Activated effector memory CD4-positive, alpha-beta T cell treated with Interleukin-2 at 50 U/mL for 16 hours (primary cell): ENCODE measurements at regions not wholly inside any gene's neighbourhood (a gene's known extent, or its start where the extent isn't known, plus 50 kb on each side); places are given as distances from the start of the nearest gene placed in this dataset.
"Not testable (repeated sequence)": the region's sequence is repeated elsewhere in the genome, so short reads cannot be mapped to it uniquely, and the experiment has no call there.

Source experiments
- DNase-seq: peaks from one replicate; pipeline ENCODE4 v3.0.0-alpha.2; 2020

GRCh38 chr6:8845690-8846089 is 410.3 kb upstream of the SLC35B3 start:
- DNase-seq, result no peak

- DNase-seq, result no peak
These were observed 409.6 kb upstream of the SLC35B3 start for GRCh38 chr6:8844968-8845367.

DNA sequence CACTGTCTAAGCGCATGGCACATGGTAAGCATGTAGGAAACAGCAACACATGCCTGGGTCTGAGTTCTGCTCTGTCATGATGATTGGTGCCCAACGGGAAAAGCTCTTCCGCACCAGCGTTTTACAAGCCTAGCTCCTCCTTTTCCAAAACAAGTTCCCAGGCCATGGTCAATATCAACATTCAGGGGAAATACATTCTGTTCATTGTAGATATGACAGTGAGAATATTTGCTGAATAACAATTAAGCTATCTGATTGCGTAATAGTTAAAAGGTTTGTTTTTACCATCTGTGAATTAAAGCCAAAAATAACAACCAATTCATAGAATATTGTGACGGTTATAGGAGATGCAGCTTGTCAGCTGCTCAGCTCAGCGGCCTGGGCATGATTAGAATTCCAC is 404.3 kb upstream of the SLC35B3 start:
- DNase-seq, result no peak

- no peak for DNase-seq
These were observed 402.0 kb upstream of the SLC35B3 start for GRCh38 chr6:8837343-8837742.

DNA sequence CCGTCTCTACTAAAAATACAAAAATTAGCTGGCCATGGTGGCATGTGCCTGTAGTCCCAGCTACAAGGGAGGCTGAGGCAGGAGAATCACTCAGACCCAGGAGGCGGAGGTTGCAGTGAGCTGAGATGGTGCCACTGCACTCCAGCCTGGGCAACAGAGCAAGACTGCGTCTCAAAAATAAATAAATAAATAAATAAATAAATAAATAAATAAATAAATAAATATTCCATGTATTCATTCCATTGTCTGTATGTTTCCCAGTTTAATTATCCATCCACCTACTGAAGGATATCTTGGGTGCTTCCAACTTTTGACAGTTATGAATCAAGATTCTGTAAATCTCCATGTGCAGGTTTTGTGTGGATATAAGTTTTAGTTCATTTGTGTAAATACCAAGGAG is 397.4 kb upstream of the SLC35B3 start:
- not testable (repeated sequence) for DNase-seq

DNA sequence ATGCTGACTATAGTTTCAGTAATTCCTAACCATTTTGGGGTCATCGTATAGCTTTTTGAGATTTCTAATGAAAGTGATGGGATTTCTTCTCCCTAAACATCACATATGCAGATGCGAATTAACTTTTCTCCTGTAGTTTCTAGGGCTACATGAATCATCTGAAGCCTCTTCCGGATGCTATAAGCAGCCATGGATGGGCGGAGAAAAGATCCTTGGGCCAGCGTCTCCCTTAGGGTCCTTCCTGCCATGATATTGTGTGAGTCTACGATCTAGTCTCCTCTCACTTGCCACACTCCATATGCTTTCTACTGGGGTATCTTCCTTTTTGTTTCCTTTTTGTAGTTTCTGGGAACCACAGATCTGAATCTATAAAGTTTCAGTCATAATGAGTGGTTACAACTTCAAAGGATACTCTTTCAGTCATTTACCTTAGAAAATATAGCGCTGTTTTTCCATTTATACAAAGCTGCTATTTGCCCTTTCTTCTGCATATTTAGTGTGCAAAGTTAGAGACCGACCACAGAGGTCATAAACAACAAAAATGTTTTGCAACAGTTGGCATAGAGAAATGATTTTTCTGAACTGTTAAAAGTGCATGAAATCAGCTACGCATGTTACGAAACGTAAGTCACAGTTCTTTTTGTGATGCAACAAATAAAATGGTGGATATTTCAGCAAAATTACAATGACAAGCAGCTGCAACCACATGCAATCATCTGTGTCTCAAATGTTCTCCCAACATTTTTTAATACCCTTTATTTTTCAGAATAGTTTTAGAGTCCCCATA is 396.2 kb upstream of the SLC35B3 start:
- DNase-seq, result no peak

DNA sequence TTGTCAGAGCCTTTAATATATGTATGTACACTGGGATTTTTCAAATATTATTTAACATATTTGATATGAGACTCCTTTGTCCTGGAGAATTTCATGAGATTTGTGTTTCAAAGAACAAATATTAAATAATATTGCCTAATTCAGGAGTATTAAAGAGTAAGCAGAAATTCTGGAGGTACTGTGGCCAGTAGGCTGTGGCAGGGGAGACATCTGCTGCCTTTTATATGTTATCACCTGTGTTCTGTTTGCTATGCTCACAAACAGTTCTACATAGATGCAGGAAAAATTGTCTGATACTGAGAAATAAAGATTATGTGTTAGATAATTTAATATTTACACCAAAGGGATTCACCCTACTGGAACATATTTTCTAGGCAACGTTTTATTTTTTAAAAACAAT is 395.4 kb upstream of the SLC35B3 start:
- DNase-seq, result no peak

GRCh38 chr6:8829796-8830195 is 394.5 kb upstream of the SLC35B3 start:
- no peak for DNase-seq

DNA sequence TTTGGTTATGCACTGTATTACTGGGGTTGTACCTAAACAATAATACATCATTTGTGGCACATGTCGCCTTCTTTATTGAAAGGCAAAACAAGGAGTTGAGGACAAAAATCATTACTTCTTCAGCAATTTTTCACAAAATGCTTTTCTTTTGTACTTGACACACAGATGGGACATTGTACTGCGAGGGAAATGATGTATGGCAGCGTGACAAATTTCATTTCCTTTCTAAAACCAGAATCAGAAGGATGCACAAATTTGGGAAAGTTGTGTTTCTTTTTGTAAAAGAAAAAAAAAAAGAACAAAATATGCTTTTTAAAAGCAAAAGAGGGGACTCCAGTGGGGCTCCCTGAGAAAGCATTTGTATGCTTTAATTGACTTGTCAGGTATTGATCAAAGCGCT is 394.0 kb upstream of the SLC35B3 start:
- no peak for DNase-seq

DNA sequence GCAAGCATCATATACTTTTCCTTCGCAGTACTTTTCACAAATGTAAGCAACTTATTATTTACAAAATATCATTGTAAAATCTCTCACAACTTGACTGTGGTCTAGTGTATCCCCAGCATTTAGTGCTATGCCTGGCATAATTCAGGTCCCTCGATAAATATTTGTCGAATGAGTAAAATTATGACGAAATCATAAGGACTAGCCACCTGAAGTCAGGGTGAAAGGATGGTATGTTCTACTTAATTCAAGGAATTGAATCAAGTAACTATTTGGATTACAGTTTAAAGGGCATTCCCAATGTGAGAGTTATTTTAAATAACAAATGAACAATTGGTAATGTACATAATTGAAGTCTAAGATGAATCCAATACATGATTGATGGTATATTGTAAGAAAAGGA is 393.0 kb upstream of the SLC35B3 start:
- no peak for DNase-seq

- no peak for DNase-seq
These were observed 390.4 kb upstream of the SLC35B3 start for GRCh38 chr6:8825726-8826125.

GRCh38 chr6:8821981-8822381 is 386.6 kb upstream of the SLC35B3 start:
- DNase-seq, result no peak

- DNase-seq, result no peak
These were observed 385.0 kb upstream of the SLC35B3 start for GRCh38 chr6:8820313-8820712.

DNA sequence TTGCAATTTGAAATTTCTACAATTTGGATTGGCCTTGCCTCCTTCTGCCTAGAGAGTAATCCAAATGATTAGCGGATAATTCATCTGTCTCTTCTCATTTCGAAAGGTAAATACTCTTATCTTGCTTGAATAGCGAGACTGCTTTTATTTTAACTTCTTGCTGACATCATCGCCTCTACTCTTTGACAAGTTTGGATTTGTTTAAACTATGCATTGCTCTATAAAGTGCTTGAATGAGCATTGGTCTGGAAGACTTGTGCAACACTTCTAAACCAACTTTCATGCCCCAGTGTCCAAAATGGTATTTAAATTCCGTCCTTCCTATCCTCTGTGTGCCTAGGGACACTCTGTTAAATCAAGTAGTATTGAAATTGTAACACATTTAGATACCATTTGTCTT is 384.1 kb upstream of the SLC35B3 start:
- no peak for DNase-seq

DNA sequence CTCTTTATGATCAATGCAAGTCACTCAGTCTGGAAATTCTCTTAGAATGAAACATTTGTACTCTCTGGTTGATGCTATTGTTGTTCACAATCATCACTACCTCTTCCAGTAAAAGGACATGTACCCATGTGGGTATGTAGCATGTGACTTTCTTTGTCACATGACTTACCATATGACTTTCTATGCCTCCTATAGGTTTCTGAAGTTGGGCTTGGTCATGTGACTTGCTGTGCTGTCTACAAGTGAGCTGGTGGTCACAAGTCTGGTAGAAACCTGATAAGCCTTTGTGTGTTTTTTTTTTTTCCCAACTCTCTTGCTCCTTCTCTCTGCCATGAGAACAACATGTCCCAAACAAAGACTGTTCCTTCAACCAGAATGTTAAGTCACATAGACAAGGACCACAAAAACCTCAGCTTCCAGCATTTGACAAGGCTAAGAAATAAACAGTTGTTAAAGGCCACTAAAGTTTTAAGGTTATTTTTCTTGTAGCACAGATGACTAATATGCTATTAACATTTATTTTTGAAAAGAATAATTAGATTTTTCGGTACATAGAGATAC is 379.2 kb upstream of the SLC35B3 start:
- no peak for DNase-seq

- no peak for DNase-seq
These were observed 375.0 kb upstream of the SLC35B3 start for GRCh38 chr6:8810325-8810724.

DNA sequence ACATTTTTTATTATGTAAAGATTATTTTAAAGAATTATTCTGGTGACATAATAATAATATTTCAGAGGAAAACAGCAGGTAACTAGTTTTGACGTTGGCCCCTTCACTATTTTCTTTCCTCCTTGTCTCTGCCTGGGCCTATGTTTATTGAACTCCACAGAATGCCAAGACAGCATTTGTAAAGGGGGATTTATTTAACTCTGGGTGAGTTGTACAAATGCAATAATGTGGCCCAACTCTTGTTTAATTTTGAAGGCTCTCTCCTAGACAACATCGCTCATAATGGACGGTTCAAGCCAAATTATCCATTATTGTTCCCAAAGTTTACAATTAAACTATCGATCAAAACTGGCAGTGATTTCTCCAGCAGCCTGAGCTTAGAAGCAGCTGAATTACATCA is 374.3 kb upstream of the SLC35B3 start:
- no peak for DNase-seq

DNA sequence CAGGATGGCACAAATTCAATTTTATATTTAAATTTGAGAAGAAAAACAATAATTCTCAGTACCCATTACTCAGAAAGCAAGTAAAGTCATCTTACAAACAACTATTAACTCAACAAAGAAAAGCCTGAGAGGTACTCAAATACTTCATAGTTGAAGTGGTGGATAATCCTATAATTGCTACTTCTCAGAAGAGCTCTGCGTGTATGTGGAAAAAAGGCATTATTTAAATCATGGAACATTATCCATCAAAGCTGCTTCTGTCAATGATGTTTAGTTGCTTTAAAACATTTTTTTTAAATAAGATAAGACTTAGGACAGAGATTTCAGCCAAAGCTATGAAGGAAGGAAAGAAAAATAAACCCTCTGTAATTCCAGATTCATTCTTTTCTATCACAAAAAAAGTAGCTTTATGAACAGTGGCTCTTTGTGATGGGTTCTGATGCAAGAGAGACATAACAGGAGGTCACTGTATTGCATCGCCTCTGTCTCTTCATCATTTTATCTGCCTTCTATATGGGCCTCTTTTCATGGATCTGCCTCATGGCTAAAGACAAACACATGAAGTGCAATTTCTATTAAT is 367.9 kb upstream of the SLC35B3 start:
- DNase-seq, result no peak

- not testable (repeated sequence) for DNase-seq
These were observed 367.1 kb upstream of the SLC35B3 start for GRCh38 chr6:8802397-8802796.

- DNase-seq, result no peak
These were observed 359.1 kb upstream of the SLC35B3 start for GRCh38 chr6:8794420-8794819.

GRCh38 chr6:8789878-8790277 is 354.5 kb upstream of the SLC35B3 start:
- no peak for DNase-seq

GRCh38 chr6:8785223-8785622 is 349.9 kb upstream of the SLC35B3 start:
- DNase-seq, result no peak

DNA sequence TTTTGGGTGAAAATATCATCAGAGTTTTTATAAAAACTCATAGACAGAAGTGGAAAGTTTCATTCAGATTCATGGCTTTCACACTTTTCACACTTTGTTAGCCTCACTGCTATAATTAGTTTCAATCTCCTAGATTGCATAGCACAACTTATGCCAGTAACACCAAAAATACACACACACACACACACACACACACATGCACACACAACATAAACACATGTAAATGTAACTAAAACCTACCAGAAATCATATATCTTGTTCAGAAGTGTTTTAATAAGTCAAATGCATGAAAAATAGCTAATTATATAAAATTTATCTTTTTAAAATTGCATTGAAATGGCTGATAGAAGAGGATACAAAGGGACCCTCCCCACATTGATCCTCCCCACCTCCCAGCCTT is 347.8 kb upstream of the SLC35B3 start:
- no peak for DNase-seq

- DNase-seq, result no peak
These were observed 345.3 kb upstream of the SLC35B3 start for GRCh38 chr6:8780653-8781052.

DNA sequence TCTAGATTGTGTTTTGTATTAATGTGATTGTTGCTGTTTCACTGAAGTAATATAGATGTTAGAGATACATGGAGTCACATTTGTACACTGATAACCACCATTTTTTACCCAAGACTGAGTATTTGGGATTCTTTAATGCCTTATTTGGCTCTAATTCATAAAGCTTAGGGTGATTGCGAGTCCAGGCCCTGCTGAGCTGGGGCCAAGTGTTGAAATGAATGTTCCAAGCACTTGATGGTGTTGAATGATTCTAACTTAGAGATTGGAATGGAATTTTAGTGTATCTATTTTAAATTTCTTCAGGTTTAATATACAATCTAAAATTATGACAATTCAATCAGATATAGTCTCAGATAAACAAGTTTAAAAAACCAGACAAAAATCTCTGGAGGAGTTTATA is 329.4 kb upstream of the SLC35B3 start:
- DNase-seq, result no peak
